Progenitor cell of endocrine pancreas (in vitro differentiated cells): ENCODE measurements at regions not wholly inside any gene's neighbourhood (a gene's known extent, or its start where the extent isn't known, plus 50 kb on each side); places are given as distances from the start of the nearest gene placed in this dataset.

Experiments
- DNase-seq: peaks from one replicate; pipeline ENCODE4 v3.0.0; 2021; ENCODE audit warnings: low spot score; ENCODE audit not compliant: unreplicated experiment
- H3K27ac Mint-ChIP-seq: 2 replicates; pipeline ENCODE4 v1.8.0; 2021; ENCODE audit warnings: mild to moderate bottlenecking, moderate library complexity, mixed read lengths
- H3K27me3 Mint-ChIP-seq: 2 replicates; pipeline ENCODE4 v1.8.0; 2021; ENCODE audit warnings: mixed read lengths
- H3K36me3 Mint-ChIP-seq: 2 replicates; pipeline ENCODE4 v1.8.0; 2022; ENCODE audit warnings: mixed read lengths; ENCODE audit not compliant: insufficient read depth
- H3K4me1 Mint-ChIP-seq: 2 replicates; pipeline ENCODE4 v1.8.0; 2021; ENCODE audit warnings: low read depth, mixed read lengths
- H3K4me3 Mint-ChIP-seq: 2 replicates; pipeline ENCODE4 v1.8.0; 2021; ENCODE audit warnings: low read depth, mild to moderate bottlenecking, moderate library complexity, mixed read lengths
- H3K9me3 Mint-ChIP-seq: 2 replicates; pipeline ENCODE4 v1.8.0; 2021; ENCODE audit warnings: low read depth, mixed read lengths
- CTCF ChIP-seq: fragments of 200-600 bp; sonication (generic); IDR thresholded peaks from one replicate; pipeline ENCODE4 v1.5.0; 2021; ENCODE audit warnings: antibody characterized with exemption, mild to moderate bottlenecking; ENCODE audit not compliant: unreplicated experiment

GRCh38 chr1:74895411-74895810 is 162.5 kb downstream of the TYW3 start:
- Mint-ChIP-seq H3K4me3 (no peak overlapping the region), H3K4me1 (no peaks in the 10 kb centered on the region), H3K27ac (no peak overlapping the region), H3K27me3 (no peaks in the 10 kb centered on the region), H3K9me3 (no peaks in the 10 kb centered on the region), H3K36me3 (no peaks in the 10 kb centered on the region)
- no peak for DNase-seq
- no peak for TF ChIP-seq CTCF

- Mint-ChIP-seq H3K27me3 (no peaks in the 10 kb centered on the region), H3K4me3 (no peak overlapping the region), H3K4me1 (no peaks in the 10 kb centered on the region), H3K36me3 (no peaks in the 10 kb centered on the region), H3K9me3 (peaks cover 4% of the 10 kb centered on the region), H3K27ac (no peak overlapping the region)
- no peak for TF ChIP-seq CTCF
- DNase-seq = no peak
Observed at GRCh38 chr1:74908131-74908530, 175.2 kb downstream of the TYW3 start.

- no peaks in the 10 kb centered on the region for H3K27me3 Mint-ChIP-seq
- no peaks in the 10 kb centered on the region for H3K36me3 Mint-ChIP-seq
- no peak for TF ChIP-seq CTCF
- peaks cover 4% of the 10 kb centered on the region for H3K9me3 Mint-ChIP-seq
- H3K4me3 Mint-ChIP-seq = no peak overlapping the region
- no peak for DNase-seq
- H3K4me1 Mint-ChIP-seq = no peaks in the 10 kb centered on the region
- no peak overlapping the region for H3K27ac Mint-ChIP-seq
Observed at GRCh38 chr1:74908797-74909196, 175.8 kb downstream of the TYW3 start.

GRCh38 chr1:74913978-74914377 is 181.0 kb downstream of the TYW3 start:
- no peaks in the 10 kb centered on the region for H3K36me3 Mint-ChIP-seq
- H3K4me1 Mint-ChIP-seq = no peaks in the 10 kb centered on the region
- no peak overlapping the region for H3K4me3 Mint-ChIP-seq
- no peak for TF ChIP-seq CTCF
- H3K27me3 Mint-ChIP-seq = no peaks in the 10 kb centered on the region
- DNase-seq = no peak
- H3K27ac Mint-ChIP-seq = no peak overlapping the region
- peaks cover 31% of the 10 kb centered on the region for H3K9me3 Mint-ChIP-seq

- H3K36me3 Mint-ChIP-seq = no peaks in the 10 kb centered on the region
- peaks cover 12% of the 10 kb centered on the region for H3K9me3 Mint-ChIP-seq
- H3K27me3 Mint-ChIP-seq = no peaks in the 10 kb centered on the region
- no peak overlapping the region for H3K27ac Mint-ChIP-seq
- H3K4me3 Mint-ChIP-seq = no peak overlapping the region
- peaks cover 2% of the 10 kb centered on the region for H3K4me1 Mint-ChIP-seq
- DNase-seq = no peak
- TF ChIP-seq CTCF = no peak
Observed at GRCh38 chr1:74933500-74933899, 200.5 kb downstream of the TYW3 start.
